ENCODE measurements at regions not wholly inside any gene's neighbourhood (a gene's known extent, or its start where the extent isn't known, plus 50 kb on each side); places are given as distances from the start of the nearest gene placed in this dataset.

- TF ChIP-seq, protein P1, sequence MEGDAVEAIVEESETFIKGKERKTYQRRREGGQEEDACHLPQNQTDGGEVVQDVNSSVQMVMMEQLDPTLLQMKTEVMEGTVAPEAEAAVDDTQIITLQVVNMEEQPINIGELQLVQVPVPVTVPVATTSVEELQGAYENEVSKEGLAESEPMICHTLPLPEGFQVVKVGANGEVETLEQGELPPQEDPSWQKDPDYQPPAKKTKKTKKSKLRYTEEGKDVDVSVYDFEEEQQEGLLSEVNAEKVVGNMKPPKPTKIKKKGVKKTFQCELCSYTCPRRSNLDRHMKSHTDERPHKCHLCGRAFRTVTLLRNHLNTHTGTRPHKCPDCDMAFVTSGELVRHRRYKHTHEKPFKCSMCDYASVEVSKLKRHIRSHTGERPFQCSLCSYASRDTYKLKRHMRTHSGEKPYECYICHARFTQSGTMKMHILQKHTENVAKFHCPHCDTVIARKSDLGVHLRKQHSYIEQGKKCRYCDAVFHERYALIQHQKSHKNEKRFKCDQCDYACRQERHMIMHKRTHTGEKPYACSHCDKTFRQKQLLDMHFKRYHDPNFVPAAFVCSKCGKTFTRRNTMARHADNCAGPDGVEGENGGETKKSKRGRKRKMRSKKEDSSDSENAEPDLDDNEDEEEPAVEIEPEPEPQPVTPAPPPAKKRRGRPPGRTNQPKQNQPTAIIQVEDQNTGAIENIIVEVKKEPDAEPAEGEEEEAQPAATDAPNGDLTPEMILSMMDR (IDR thresholded peaks at IDR 0.05) = no peak
- TF ChIP-seq POLR2A (IDR thresholded peaks at IDR 0.05) = no peak
- TF ChIP-seq POLR2AphosphoS5 (IDR thresholded peaks at IDR 0.05) = no peak
Measured at GRCh38 chr5:99544356-99544755, 615.5 kb upstream of the CHD1 start.
